H1 (cell line): ENCODE measurements at regions not wholly inside any gene's neighbourhood (a gene's known extent, or its start where the extent isn't known, plus 50 kb on each side); places are given as distances from the start of the nearest gene placed in this dataset.

ENCODE experiments used
- CTCF ChIA-PET: fragments of 300-600 bp; sonication (Branson Sonifier 250); formaldehyde crosslinking; loops from one replicate; lab custom pipeline; 2021; ENCODE audit not compliant: partially characterized antibody; lab: Charles Lee
- POLR2A ChIA-PET: fragments of 300-600 bp; sonication (Branson Sonifier 250); formaldehyde crosslinking; loops from one replicate; lab custom pipeline; 2021; ENCODE audit warnings: inconsistent platforms; ENCODE audit not compliant: partially characterized antibody; lab: Charles Lee
- DNase-seq, 2 experiments: peaks; one replicate each; pipeline versions ENCODE4 v3.0.0 to v3.0.0-alpha.2; 2010 to 2022; ENCODE audit warnings: low spot score in 2 of 2, low read depth in 1 of 2, mixed read lengths in 1 of 2
- FAIRE-seq: peaks from 2 replicates; lab custom pipeline; 2011; peaks lifted over from hg19 to GRCh38; lab: Jason Lieb, UNC
- H2AFZ ChIP-seq: 2 replicates; pipeline ENCODE4 v1.8.1; 2012; ENCODE audit warnings: low read length, inconsistent platforms
- H2AK5ac ChIP-seq: 2 replicates; pipeline ENCODE4 v1.6.1; 2013; ENCODE audit warnings: low read depth, low read length
- H2BK120ac ChIP-seq: replicated peaks from 2 replicates; pipeline ENCODE3; 2013; ENCODE audit warnings: low read depth, low read length, inconsistent platforms
- H2BK12ac ChIP-seq: 2 replicates; pipeline ENCODE4 v1.6.1; 2013; ENCODE audit warnings: low read depth, low read length
- H2BK15ac ChIP-seq: 2 replicates; pipeline ENCODE4 v1.6.1; 2013; ENCODE audit warnings: low read length
- H2BK20ac ChIP-seq: 2 replicates; pipeline ENCODE4 v1.6.1; 2013; ENCODE audit warnings: low read length
- H2BK5ac ChIP-seq: 2 replicates; pipeline ENCODE4 v1.6.1; 2013; ENCODE audit warnings: low read depth, low read length
- H3K14ac ChIP-seq: 2 replicates; pipeline ENCODE4 v1.6.1; 2013; ENCODE audit warnings: inconsistent platforms; ENCODE audit not compliant: insufficient read length
- H3K18ac ChIP-seq: 2 replicates; pipeline ENCODE4 v1.6.1; 2013; ENCODE audit warnings: low read length; ENCODE audit errors: extremely low read depth
- H3K23ac ChIP-seq: 2 replicates; pipeline ENCODE4 v1.6.1; 2013; ENCODE audit warnings: inconsistent platforms; ENCODE audit not compliant: insufficient read length
- H3K23me2 ChIP-seq: 2 replicates; pipeline ENCODE4 v1.6.1; 2013; ENCODE audit warnings: low read depth, low read length
- H3K27ac ChIP-seq: 2 replicates; pipeline ENCODE4 v1.6.1; 2011; ENCODE audit warnings: low read depth, low read length, inconsistent platforms
- H3K27me3 ChIP-seq, 4 experiments: replicated peaks in 1 of 4; 1 replicate in 1 of 4; 2 replicates in 3 of 4; pipeline versions ENCODE4 v1.6.1 to v1.8.1; 2011 to 2013; ENCODE audit warnings: low read length in 3 of 4, mild to moderate bottlenecking in 3 of 4, inconsistent platforms in 2 of 4, mixed read lengths in 2 of 4, moderate library complexity in 1 of 4; ENCODE audit not compliant: control insufficient read depth in 3 of 4, insufficient read depth in 3 of 4; ENCODE audit errors: extremely low read depth in 1 of 4
- H3K36me3 ChIP-seq, 4 experiments: 2 replicates each; pipeline versions ENCODE4 v1.6.1 to v1.8.1; 2011 to 2013; ENCODE audit warnings: mild to moderate bottlenecking in 4 of 4, low read length in 3 of 4, moderate library complexity in 2 of 4, control low read depth in 1 of 4, inconsistent platforms in 1 of 4; ENCODE audit not compliant: insufficient read depth in 4 of 4, control insufficient read depth in 2 of 4
- H3K4ac ChIP-seq: replicated peaks from 2 replicates; pipeline ENCODE3; 2013; ENCODE audit warnings: low read length, low read depth, mixed read lengths, inconsistent platforms; ENCODE audit not compliant: insufficient read length
- H3K4me1 ChIP-seq, 4 experiments: replicated peaks in 1 of 4; 1 replicate in 1 of 4; 2 replicates in 3 of 4; pipeline versions ENCODE4 v1.6.1 to v1.8.1; 2011 to 2013; ENCODE audit warnings: low read length in 3 of 4, inconsistent platforms in 2 of 4, mixed read lengths in 1 of 4; ENCODE audit not compliant: insufficient read depth in 4 of 4, control insufficient read depth in 3 of 4
- H3K4me2 ChIP-seq, 2 experiments: 2 replicates each; pipeline versions ENCODE4 v1.6.1 to v1.8.1; 2011 to 2013; ENCODE audit warnings: low read depth in 2 of 2, low read length in 2 of 2, control low read depth in 1 of 2, inconsistent platforms in 1 of 2, mild to moderate bottlenecking in 1 of 2; ENCODE audit not compliant: insufficient read depth in 1 of 2
- H3K4me3 ChIP-seq, 4 experiments: fragments of 200-600, 300-600 bp in 1 of 4; sonication (generic), shearing (Covaris generic), sonication (Bioruptor Twin) in 1 of 4; 2 replicates each; pipeline versions ENCODE4 v1.5.1 to v1.8.1; 2011 to 2016; ENCODE audit warnings: low read length in 4 of 4, low read depth in 3 of 4, control low read depth in 2 of 4, inconsistent platforms in 2 of 4, mild to moderate bottlenecking in 2 of 4, mixed read lengths in 1 of 4, moderate library complexity in 1 of 4; ENCODE audit not compliant: insufficient read depth in 2 of 4; ENCODE audit errors: extremely low read depth in 1 of 4
- H3K56ac ChIP-seq: replicated peaks from 2 replicates; pipeline ENCODE3; 2013; ENCODE audit warnings: low read depth, mild to moderate bottlenecking, mixed read lengths, low read length, inconsistent platforms; ENCODE audit not compliant: insufficient read length
- H3K79me1 ChIP-seq: 2 replicates; pipeline ENCODE4 v1.6.1; 2013; ENCODE audit warnings: low read depth, low read length, control low read depth
- H3K79me2 ChIP-seq, 2 experiments: 2 replicates each; pipeline versions ENCODE4 v1.6.1 to v1.8.1; 2012 to 2013; ENCODE audit warnings: low read length in 2 of 2, mild to moderate bottlenecking in 2 of 2, inconsistent platforms in 1 of 2; ENCODE audit not compliant: insufficient read depth in 2 of 2, control insufficient read depth in 1 of 2
- H3K9ac ChIP-seq, 4 experiments: replicated peaks in 1 of 4; 1 replicate in 1 of 4; 2 replicates in 3 of 4; pipeline versions ENCODE4 v1.6.1 to v1.8.1; 2011 to 2013; ENCODE audit warnings: low read depth in 3 of 4, low read length in 3 of 4, control low read depth in 2 of 4, mild to moderate bottlenecking in 2 of 4, moderate library complexity in 2 of 4, inconsistent platforms in 1 of 4; ENCODE audit errors: extremely low read depth in 1 of 4
- H3K9me3 ChIP-seq, 2 experiments: 2 replicates each; pipeline versions ENCODE4 v1.6.1 to v1.8.1; 2012 to 2013; ENCODE audit warnings: mild to moderate bottlenecking in 2 of 2, moderate library complexity in 2 of 2, control low read depth in 1 of 2, inconsistent platforms in 1 of 2, low read depth in 1 of 2, low read length in 1 of 2, mixed read lengths in 1 of 2; ENCODE audit not compliant: insufficient read depth in 2 of 2
- H4K20me1 ChIP-seq, 2 experiments: replicated peaks in 1 of 2; 2 replicates each; pipeline versions ENCODE3 to v1.8.1; 2011 to 2013; ENCODE audit warnings: inconsistent platforms in 2 of 2, low read length in 2 of 2, mild to moderate bottlenecking in 1 of 2; ENCODE audit not compliant: insufficient read depth in 2 of 2, control insufficient read depth in 1 of 2
- H4K5ac ChIP-seq: 2 replicates; pipeline ENCODE4 v1.6.1; 2013; ENCODE audit warnings: low read length, low read depth, mixed read lengths, inconsistent platforms; ENCODE audit not compliant: insufficient read length
- H4K8ac ChIP-seq: 2 replicates; pipeline ENCODE4 v1.8.0; 2013; ENCODE audit warnings: mild to moderate bottlenecking, moderate library complexity, low read length, inconsistent platforms; ENCODE audit not compliant: insufficient read depth; ENCODE audit errors: extremely low read depth
- H4K91ac ChIP-seq: replicated peaks from 2 replicates; pipeline ENCODE3; 2013; ENCODE audit warnings: low read length, mixed read lengths, inconsistent platforms; ENCODE audit not compliant: insufficient read length
- CHD2 ChIP-seq: IDR thresholded peaks from 2 replicates; pipeline ENCODE4 v1.6.1; 2012; ENCODE audit warnings: low read length, improper control_type of control experiment
- SIX5 ChIP-seq: IDR thresholded peaks from 2 replicates; pipeline ENCODE4 v1.6.1; 2011; ENCODE audit warnings: mild to moderate bottlenecking, low read depth, low read length
- ZNF274 ChIP-seq: IDR thresholded peaks from 2 replicates; pipeline ENCODE4 v1.7.0; 2012; ENCODE audit warnings: low read length, borderline replicate concordance; ENCODE audit errors: extremely low read depth
- WGBS, 2 experiments: shearing (Covaris generic) in 1 of 2; methylation state at CpG; one replicate each; pipeline versions ENCODE4 v1.1.6 to v1.1.7; 2013 to 2015; ENCODE audit warnings: low lambda C conversion rate in 2 of 2, mixed read lengths in 2 of 2, inconsistent platforms in 1 of 2, low coverage in 1 of 2, missing lambda C conversion rate in 1 of 2; ENCODE audit not compliant: insufficient replicate concordance in 2 of 2, insufficient coverage in 1 of 2, insufficient read length in 1 of 2; ENCODE audit errors: extremely low coverage in 1 of 2, missing lambda C conversion rate in 1 of 2; 5-methylcytosine and 5-hydroxymethylcytosine counted together

DNA sequence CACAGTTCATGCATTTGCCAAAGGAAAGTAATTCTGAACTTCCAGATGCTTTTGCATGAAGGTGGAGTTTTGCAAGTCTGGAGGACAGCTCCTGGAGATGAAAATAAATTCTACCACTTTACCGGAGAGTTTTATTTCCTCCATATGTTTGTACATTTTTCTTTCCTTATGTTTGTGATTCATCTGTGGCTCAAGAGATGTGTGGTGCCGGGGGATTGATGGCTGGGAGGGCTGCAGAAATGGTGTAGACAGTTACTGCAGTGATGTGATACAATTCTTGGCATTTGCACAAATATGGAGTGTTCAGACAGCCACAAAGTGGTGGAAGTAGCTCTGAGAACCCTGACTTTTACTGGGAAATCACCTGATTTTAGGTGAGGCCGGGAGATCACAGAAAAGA lies 58.5 kb upstream of the ASB17 start:
- no peak overlapping the region for H2AFZ ChIP-seq
- no peak overlapping the region for H2BK20ac ChIP-seq
- H3K9ac ChIP-seq: no peak overlapping the region
- H4K91ac ChIP-seq: no peak overlapping the region
- no peaks in the 10 kb centered on the region for H3K9me3 ChIP-seq
- no peak overlapping the region for H3K14ac ChIP-seq
- H3K18ac ChIP-seq: no peak overlapping the region
- no peaks in the 10 kb centered on the region for H3K23me2 ChIP-seq
- CTCF ChIA-PET: interaction anchor here (0.6 to 4.1 kb wide), 44 partner anchors 9 to 1675 kb away, joined by 3 to 24 read pairs (median 4); partner anchors contain the start of gene ASB17
- no peak overlapping the region for H3K56ac ChIP-seq
- TF ChIP-seq SIX5: no peak
- no peak for TF ChIP-seq CHD2
- TF ChIP-seq ZNF274: no peak
- TF ChIP-seq, all 59 proteins: peak for 0
- no peak overlapping the region for H4K8ac ChIP-seq
- no peaks in the 10 kb centered on the region for H3K27me3 ChIP-seq
- WGBS, 2 experiments: 86% methylated on average over 3 of the region's 3 CpGs; no CpG with 5 or more reads in 1 of the 2 experiments
- no peak overlapping the region for H2BK15ac ChIP-seq
- no peak overlapping the region for H3K27ac ChIP-seq
- H3K4me3 ChIP-seq: no peak overlapping the region
- H3K4me2 ChIP-seq: no peak overlapping the region
- POLR2A ChIA-PET: interaction anchor here (0.7 kb wide), 1 partner anchor 1229 kb away, joined by 3 read pairs; no protein-coding TSS in a partner anchor
- no peak overlapping the region for H3K23ac ChIP-seq
- H4K5ac ChIP-seq: no peak overlapping the region
- H2BK12ac ChIP-seq: no peak overlapping the region
- H2BK120ac ChIP-seq: no peak overlapping the region
- FAIRE-seq (no peak), DNase-seq (no peak)
- no peaks in the 10 kb centered on the region for H3K79me2 ChIP-seq
- no peak overlapping the region for H2AK5ac ChIP-seq
- H4K20me1 ChIP-seq: no peaks in the 10 kb centered on the region
- no peaks in the 10 kb centered on the region; a peak in 1 of 7 replicates for H3K4me1 ChIP-seq
- no peak overlapping the region for H2BK5ac ChIP-seq
- no peaks in the 10 kb centered on the region for H3K36me3 ChIP-seq
- no peaks in the 10 kb centered on the region for H3K79me1 ChIP-seq
- H3K4ac ChIP-seq: no peak overlapping the region
